C4-2B (cell line): ENCODE measurements at regions not wholly inside any gene's neighbourhood (a gene's known extent, or its start where the extent isn't known, plus 50 kb on each side); places are given as distances from the start of the nearest gene placed in this dataset.

Experiments used
- CTCF ChIP-seq: fragments of 450-650 bp; conservative IDR thresholded peaks from 2 replicates; pipeline ENCODE4 v1.5.1; 2017; ENCODE audit warnings: mild to moderate bottlenecking
- ZFX ChIP-seq: fragments of 450-650 bp; IDR thresholded peaks from 2 replicates; pipeline ENCODE4 v1.6.1; 2017

GRCh38 chr5:74310997-74311930, 329.3 kb downstream of the ENC1 start:
- no peak for TF ChIP-seq CTCF
- no peak for TF ChIP-seq ZFX
